Activated naive CD8-positive, alpha-beta T cell treated with anti-CD3 and anti-CD28 coated beads, Interleukin-2, amount 50 U/mL, for 16 hours (primary cell): ENCODE measurements at regions not wholly inside any gene's neighbourhood (a gene's known extent, or its start where the extent isn't known, plus 50 kb on each side); places are given as distances from the start of the nearest gene placed in this dataset.

Experiments
- DNase-seq: peaks from one replicate; pipeline ENCODE4 v3.0.0-alpha.2; 2020; ENCODE audit warnings: low read depth, low spot score

DNA sequence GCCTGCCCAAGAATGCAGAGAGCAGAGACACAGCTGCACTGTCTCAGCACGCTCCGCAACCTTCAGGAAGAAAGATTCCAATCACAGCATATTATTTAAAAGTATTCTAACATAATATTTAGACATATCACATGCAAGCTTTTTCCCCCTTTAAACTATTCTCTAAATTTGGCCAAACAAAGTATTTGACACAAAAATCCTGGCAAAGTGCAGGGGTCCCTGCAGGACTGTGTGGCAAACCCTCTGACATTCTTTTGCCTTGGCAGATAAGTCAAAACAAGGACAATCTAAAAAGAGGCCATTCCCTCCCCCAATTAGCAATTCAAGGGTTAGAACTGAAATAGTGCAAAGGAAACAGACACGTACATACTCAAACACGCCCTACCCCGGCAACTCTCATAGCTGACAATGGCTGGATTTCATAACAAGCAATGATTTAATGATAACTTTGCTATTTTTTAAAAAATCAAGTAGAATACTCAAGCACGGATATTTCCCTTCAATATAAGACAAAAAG is 225.3 kb downstream of the MRPL39 start:
- no peak for DNase-seq

DNA sequence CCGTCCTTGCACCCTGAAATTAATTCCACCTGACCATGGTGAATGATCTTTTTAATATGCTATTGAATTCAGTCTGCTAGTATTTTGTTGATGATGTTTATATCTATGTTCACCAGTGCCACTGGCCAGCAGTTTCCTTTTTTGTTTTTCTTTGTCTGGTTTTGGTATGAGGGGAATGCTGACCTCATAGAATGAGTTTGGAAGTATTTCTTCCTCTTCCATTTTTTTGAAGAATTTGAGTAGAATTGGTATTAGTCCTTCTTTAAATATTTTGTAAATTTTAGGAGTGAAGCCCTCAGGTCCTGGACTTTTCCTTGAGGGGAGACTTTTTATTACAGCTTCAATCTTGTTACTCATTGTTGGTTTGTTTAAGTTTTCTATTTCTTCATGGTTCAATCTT is 231.6 kb downstream of the MRPL39 start:
- no peak for DNase-seq

DNA sequence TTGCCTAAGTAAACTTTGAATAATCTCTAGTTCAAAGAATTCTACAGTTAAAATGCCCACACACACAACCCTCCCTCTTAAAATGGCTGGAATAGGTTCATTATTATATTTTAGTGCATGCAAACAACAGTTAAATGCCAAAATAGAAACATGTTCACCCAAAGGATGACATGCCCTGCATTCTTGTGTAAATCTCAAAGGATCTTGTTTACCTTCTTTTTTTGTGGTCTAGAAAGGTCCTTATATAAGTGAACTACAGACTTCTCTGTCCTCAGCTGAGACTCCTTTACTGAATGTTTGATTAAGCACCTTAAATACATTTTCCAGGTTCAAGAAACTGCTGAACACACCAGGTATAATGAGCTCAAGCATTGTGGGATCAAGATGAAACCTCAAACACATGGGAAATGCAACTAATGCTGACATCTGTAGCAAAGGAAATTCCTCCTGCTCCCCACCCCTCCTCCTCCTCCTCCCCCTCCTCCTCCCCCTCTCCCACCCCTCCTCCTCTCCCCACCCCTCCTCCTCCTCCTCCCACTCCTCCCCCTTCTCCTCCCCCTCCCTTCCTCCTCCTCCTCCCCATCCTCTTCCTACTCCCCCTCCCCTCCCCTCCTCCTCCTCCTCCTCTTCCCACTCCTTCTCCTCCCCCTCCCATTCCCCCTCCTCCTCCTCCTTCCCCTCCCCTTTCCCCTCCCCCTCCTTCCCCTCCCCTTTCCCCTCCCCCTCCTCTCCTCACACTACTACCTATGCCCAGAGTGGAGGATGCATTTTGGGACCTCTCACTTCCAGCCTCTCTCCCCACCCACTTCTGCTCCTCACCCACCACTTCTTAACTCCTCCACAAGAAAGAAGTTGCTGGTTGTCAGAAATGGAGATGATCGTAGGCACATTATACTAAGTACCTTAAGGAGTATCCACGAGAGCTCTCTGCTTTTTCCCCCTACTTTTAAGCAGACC is 233.9 kb downstream of the MRPL39 start:
- DNase-seq = no peak

DNA sequence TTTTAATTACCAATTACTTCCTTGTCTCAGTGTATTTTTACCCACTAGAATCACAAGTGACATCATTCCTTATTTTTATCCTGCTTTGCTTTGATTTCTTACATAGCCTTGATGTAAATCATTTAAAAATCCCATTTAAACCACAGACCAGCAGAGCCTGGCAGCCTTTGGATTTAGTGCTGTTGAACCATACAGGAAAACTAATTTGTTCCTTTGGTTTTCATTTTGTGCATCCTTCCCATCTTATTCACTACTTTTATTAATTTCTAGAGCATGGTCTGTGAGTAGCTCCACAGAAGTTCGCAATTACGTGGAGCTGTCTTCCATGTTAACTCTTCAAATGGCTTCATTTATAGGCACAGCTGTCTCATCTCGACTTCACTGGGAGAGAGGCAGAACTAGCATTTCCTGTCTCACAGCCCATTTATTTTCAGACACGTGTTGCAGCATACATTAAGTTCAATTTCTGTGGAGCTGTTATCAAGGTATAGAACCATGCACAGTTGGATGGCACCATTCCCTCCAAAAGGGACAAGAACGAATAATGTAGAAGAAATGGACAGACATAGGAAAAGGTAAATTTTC is 235.3 kb downstream of the MRPL39 start:
- no peak for DNase-seq

DNA sequence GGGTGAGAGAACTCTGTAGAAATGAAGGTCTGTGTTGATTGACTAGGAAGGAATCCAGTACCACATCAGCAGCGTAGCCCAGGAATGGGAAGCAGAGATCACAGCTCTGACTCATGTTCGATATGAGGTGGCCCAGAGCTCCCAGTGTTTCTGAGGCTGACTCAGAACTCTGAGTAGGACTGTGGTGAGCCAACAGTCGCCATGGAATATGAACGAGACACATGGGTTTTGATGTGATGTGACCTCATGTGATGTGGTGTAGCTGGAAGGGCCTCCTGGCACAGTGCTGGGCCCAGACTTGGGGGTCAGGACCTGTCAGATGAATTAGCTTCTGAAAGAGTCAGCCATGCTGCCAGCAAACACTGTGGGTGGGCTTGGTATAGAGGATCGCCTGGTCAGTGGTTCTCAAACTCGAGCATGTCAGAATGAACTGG is 237.0 kb downstream of the MRPL39 start:
- no peak for DNase-seq

DNA sequence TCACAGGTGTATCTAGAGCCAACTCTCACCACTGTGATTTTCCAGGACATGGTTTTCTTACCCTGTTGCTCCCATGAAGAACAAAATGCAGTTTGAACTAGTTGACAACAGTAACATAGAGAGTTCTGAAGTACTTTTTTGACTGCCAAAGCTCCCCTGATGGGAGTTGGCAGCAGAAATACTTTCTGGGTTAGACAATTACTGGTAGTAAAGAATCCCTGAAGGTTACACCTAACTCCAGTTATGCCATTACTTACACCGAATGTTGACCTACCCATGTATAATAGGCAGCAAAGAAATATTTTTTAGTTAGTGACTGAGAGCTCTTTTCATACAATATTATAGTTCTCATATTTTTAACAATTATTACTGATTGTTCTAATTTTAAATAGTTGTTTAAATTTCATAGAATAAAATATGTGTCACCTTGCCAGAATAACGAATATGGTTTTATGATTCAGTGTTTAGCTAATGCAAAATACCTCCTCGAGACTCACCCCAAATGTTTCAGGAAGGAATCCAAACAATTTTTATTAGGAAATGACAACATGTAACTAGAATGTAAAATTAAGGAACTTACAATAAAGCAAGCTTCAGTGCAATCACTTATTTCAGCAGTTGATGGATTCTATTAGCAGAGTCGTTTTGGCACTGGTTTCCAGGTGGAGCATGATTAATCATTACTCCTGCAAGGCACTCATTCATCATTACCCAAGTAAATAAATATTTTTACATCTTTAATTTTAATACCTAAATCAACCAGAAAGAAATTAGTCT is 237.6 kb downstream of the MRPL39 start:
- no peak for DNase-seq

DNA sequence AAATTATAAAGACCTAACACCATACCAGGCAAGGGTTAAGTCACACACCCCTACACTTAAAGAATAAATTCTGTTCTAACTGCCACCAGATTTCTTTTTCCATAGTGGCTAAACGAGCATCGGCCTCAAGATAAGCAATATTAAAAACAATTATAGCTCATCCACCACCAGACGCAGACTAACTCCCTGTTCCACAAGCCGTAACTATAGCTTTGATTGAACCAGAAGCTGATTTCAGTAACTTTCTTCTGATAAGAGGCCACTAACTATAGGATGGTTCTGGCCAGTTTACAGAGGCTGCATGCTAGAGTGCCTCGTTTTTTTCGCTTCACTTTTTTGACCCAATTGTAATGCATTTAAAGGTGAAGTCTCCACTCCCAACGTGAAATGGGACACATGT is 238.8 kb downstream of the MRPL39 start:
- no peak for DNase-seq

DNA sequence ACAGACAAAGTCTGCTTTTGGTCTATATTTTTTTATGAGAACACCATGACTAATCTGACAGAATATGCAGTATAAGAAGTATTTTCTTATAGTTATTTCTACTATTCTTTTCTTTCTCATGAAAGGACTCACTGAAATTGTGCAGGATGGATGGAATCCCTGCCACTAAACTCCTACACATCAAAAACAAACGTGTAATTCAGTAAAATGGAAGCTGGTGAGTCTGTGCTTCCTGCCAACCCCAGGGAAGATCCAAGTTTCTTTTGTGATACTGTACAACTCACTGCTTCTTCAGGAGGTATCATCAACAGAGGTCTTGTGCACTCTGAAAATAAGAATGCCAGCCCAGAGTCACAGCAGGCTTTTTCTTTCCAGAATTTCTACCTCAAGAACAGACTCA is 241.2 kb downstream of the MRPL39 start:
- DNase-seq = no peak

DNA sequence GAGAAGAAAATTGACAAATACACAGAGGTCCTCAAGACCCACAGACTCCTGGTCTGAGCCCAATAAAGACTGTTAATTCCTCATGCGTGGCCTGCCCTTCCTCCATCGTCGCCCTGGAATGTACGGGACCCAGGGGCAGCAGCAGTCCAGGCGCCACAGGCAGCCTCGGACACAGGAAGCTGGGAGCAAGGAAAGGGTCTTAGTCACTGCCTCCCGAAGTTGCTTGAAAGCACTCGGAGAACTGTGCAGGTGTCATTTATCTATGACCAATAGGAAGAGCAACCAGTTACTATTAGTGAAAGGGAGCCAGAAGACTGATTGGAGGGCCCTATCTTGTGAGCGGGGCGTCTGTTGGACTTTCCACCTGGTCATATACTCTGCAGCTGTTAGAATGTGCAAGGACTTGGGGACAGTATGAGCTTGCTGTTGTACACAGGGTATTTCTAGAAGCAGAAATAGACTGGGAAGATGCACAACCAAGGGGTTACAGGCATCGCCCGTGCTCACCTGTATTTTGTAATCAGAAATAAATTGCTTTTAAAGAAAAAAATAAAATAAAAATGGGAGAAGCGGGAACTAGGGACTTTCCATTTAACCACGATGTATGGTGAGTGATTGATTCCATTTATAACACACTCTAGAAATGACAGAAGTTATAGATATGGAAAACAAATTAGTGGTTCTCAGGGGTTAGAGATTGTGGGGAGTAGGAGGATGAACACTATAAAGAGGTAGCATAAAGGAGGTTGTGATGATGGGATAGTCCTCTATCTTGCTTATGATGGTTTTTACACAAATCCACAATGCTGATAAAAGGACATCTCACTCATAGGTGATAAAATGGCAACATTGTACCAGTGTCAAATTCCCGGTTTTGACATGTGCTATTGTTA is 244.7 kb downstream of the MRPL39 start:
- DNase-seq = no peak

DNA sequence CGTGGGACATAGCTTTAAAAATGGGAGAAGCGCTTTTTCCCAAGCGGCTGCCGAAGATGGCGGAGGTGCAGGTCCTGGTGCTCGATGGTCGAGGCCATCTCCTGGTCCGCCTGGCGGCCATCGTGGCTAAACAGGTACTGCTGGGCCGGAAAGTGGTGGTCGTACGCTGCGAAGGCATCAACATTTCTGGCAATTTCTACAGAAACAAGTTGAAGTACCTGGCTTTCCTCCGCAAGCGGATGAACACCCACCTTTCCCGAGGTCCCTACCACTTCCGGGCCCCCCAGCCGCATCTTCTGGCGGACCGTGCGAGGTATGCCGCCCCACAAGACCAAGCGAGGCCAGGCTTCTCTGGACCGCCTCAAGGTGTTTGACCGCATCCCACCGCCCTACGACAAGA is 245.5 kb downstream of the MRPL39 start:
- DNase-seq = no peak

DNA sequence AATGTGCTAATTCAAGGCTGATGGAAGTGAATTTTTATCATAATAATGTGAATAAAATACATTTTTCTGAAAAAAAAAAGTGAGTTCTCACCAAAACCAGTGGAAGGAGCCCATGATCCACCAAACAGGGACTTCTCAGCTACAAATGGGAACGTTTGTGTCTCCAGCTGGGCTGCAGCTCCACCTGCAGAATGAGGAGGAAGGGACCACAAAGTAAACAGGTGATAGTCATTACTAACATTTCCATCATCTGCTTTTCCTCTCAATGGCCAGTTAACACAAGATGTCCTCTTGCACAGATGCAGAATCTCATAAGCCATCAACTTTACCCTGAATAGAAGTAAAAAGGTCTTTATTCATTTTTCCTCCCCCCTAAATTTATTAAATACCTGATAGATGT is 246.2 kb downstream of the MRPL39 start:
- no peak for DNase-seq

DNA sequence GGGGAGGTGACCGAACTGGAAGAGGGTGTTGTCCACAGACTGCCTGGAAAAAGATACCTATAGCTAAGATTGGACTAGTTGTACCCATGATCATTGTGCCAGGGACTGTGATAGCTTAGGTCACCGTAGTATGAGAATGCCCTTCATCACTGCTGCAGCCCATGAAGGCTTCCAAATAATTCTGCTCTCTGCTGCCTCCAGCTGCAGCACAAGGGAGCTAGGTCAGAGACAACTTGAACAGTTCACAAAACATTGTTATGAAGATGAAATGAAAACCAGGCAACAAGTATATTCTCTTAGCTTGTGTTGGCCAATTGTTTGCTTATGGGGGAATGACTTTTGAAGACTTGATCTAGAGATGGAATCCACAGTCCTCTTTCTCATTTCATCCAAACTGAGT is 246.7 kb downstream of the MRPL39 start:
- DNase-seq = no peak

DNA sequence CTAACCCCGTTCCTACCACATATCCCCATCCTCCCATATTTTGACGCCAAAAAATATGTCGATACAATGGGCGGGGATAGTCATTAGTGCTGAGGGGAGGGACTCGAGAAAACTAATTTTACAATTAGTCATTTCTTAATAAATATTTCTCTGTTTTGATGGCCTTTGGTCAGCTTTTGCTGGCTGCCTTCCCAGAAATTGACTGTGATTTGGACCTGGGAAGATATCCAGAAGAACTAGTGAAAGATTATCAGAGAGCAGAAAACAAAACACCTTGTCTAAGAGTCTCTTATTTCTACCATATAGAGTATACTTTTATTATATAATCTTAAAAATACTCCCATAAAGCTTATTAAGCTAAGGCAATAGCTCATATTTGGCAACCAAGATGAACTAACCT is 247.6 kb downstream of the MRPL39 start:
- no peak for DNase-seq

DNA sequence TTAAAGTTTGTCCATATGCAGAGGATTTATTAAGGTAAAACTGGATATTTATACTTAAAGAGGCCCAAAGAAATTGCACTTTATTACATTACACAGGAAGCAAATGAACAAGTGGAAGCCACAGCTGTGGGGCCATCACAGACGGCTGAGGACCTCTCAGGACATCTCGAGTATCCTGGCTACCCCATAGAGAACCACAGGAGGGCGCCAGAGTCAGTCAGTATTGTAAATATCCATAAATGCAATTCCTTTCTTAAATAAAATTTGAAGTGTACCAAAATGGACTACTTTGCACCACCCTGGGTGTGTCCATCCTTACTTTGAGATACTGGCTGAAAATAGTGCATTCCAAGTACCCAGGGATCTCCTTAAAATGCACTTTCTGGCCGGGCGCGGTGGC is 257.2 kb downstream of the MRPL39 start:
- DNase-seq = no peak

DNA sequence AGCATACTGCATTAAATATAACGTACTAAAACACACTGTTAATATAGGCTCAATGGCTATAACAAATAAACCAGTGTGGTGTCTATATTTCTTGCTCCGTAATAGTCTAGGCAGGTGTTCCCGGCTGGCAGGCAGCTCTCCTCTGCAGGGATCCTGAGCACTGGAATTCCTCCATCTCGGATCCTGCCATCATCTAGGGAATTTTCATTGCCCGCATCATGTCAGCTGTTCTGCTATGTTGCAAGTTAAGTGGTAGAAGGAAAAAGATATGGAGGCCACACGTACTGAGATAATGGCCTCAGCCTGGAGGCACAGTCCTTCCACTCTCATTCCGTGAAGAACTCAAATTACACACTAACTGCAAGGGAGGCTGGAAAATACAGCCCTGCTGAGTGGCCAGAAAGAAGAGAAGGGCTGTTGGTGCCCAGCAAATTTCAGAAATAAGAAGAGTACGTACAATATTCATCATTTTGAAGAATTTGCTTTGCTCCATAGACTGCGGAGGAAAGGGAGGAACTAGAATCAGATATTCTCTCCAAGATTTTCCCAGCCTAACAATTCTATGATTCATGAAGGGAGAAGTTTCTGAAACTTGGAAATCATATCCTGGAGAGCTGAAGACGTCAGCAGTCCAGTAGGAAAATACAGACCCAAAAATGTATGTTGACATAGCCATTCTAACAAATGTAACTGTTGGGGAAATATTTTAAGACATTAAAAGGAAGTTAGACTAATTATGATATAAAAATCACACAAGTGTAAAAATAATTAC is 263.3 kb downstream of the MRPL39 start:
- no peak for DNase-seq

DNA sequence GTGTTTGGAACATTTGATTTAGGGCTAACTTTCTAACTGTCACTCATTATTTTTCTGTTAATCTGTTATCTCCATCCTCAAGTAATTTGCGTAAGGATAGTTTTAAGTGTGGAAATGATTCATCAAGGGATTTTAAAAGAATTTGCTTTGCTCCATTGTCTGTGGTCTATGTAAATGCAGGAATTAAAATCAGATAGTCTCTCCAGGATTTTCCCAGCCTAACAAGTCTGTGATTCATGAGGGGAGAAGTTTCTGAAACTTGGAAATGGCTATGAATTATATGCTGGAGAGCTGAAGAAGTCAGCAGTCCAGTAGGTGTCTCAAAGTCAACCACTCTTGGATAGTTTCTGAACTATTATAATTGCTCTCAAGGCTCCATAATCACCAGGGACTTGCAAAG is 264.5 kb downstream of the MRPL39 start:
- no peak for DNase-seq

DNA sequence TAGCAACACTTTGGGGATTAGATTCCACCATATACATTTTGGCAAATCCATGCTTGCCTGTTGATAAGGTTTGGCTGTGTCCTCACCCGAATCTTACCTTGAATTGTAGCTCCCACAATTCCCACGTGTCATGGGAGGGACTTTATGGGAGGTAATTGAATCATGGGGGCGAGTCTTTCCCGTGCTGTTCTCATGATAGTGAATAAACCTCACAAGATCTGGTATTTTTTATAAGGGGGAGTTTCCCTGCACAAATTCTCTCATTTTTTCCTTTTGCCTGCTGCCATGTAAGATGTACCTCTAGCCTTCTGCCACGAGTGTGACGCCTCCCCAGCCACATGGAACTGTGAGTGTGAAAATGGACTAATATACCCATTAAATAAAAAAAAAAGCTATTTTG is 265.3 kb downstream of the MRPL39 start:
- DNase-seq = no peak

DNA sequence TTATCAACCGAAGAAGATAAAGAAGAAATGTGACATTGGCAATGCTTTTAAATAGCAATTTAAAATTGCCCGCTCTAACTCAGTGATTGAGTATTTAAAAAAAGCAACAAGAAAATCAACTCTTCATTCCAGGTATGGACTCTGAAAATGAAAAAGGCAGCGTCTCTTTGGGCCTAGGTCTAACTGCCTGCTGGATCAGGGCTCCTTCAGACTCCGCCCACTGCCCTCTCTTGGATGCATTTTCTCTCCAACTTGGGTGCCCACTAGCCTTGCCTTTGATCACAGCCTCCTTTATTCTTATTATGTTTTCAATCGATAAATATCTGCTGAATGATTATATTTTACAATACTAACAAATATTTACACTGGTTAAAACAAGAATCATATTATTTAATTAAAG is 268.9 kb downstream of the MRPL39 start:
- no peak for DNase-seq

DNA sequence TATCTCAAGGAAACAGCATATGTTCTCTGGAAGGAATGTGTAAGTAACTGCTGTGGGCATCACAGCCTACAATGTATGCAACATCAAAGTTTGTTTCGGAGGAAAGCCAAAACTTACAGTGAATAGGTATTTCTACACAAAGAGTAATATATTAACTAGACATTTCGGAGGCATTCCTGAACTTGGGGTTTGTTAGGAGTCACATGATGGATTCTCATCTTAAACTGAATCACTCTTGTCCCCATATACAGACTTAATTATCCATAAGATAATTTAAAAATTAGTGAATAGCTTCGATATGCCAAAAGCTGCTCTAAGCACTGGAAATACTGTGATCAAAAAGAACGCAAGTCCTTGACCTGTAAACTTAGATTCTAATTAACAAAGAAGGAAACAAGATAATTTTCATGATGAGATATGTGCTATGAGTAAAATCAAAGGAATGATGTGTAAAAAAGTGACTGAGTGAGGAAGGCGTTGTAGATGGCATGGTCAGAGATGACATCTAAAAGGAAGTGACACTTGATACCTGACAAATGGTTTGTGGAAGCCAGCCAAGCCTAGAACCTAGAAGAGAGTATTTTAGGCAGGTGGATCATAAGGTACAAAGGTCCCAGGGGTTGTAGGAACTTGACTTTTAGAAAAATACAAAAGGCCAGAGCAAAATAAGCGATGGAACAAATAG is 273.1 kb downstream of the MRPL39 start:
- DNase-seq = no peak

DNA sequence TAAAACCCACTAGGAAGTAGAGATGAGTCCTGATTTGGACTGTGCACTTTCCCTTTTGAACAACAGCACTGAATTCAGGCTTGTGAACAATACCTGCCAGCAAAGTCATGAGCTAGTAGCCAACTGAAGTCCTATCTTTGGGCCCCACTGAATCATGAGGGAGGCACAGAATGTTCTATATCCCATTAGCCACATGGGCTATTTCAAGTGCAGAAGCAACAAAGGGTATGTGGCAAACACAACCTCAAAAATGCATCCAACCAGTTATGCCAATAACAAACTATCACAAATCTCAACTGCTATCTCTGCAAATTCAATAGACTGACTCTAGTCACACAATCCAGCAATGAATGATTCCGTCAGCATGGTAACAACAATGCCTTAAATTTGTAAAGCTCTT is 276.0 kb downstream of the MRPL39 start:
- no peak for DNase-seq
